MM.1S (cell line): ENCODE measurements at regions not wholly inside any gene's neighbourhood (a gene's known extent, or its start where the extent isn't known, plus 50 kb on each side); places are given as distances from the start of the nearest gene placed in this dataset.

Experiments
- DNase-seq: peaks from one replicate; pipeline ENCODE4 v3.0.0-alpha.2; 2015
- H2AFZ ChIP-seq: fragments of 300-600 bp; sonication (generic); 2 replicates; pipeline ENCODE4 v1.6.0; 2016; ENCODE audit warnings: antibody characterized with exemption, low read length
- H3F3A ChIP-seq: fragments of 300-600 bp; sonication (generic); 2 replicates; pipeline ENCODE4 v1.6.1; 2016; ENCODE audit warnings: mild to moderate bottlenecking, antibody characterized with exemption, low read length, moderate library complexity, mixed read lengths; ENCODE audit not compliant: insufficient read depth
- H3K27ac ChIP-seq: fragments of 300-600 bp; sonication (generic); 2 replicates; pipeline ENCODE4 v1.5.1; 2016; ENCODE audit warnings: mild to moderate bottlenecking, low read length
- H3K27me3 ChIP-seq: fragments of 300-600 bp; sonication (generic); replicated peaks from 2 replicates; pipeline ENCODE4 v1.6.0; 2016; ENCODE audit warnings: low read length; ENCODE audit not compliant: insufficient read depth
- H3K36me3 ChIP-seq: fragments of 300-600 bp; sonication (generic); replicated peaks from 2 replicates; pipeline ENCODE4 v1.6.1; 2016; ENCODE audit warnings: mild to moderate bottlenecking, low read length, mixed read lengths; ENCODE audit not compliant: insufficient read depth
- H3K4me1 ChIP-seq: fragments of 300-600 bp; sonication (generic); 2 replicates; pipeline ENCODE4 v1.6.1; 2016; ENCODE audit warnings: low read length, mixed read lengths
- H3K4me2 ChIP-seq: fragments of 300-600 bp; sonication (generic); 2 replicates; pipeline ENCODE4 v1.6.0; 2016; ENCODE audit warnings: low read depth, low read length
- H3K4me3 ChIP-seq: fragments of 300-600 bp; sonication (generic); 2 replicates; pipeline ENCODE4 v1.5.1; 2016; ENCODE audit warnings: low read length, mixed read lengths
- H3K79me2 ChIP-seq: fragments of 300-600 bp; sonication (generic); 2 replicates; pipeline ENCODE4 v1.6.1; 2016; ENCODE audit warnings: mixed run types, low read length, mixed read lengths
- H3K9ac ChIP-seq: fragments of 300-600 bp; sonication (generic); 2 replicates; pipeline ENCODE4 v1.6.1; 2016; ENCODE audit warnings: low read length, mixed read lengths
- H3K9me2 ChIP-seq: fragments of 300-600 bp; sonication (generic); replicated peaks from 2 replicates; pipeline ENCODE4 v1.6.1; 2016; ENCODE audit warnings: mild to moderate bottlenecking, low read length, mixed read lengths; ENCODE audit not compliant: insufficient read depth
- H3K9me3 ChIP-seq: fragments of 300-600 bp; sonication (generic); replicated peaks from 2 replicates; pipeline ENCODE4 v1.6.1; 2016; ENCODE audit warnings: mild to moderate bottlenecking, low read length, mixed read lengths; ENCODE audit not compliant: insufficient read depth
- H4K20me1 ChIP-seq: fragments of 300-600 bp; sonication (generic); 2 replicates; pipeline ENCODE4 v1.6.1; 2016; ENCODE audit warnings: mild to moderate bottlenecking, low read length, moderate library complexity, mixed read lengths; ENCODE audit not compliant: insufficient read depth
- CTCF ChIP-seq: fragments of 300-600 bp; sonication (generic); IDR thresholded peaks from 2 replicates; pipeline ENCODE4 v1.5.1; 2016; ENCODE audit warnings: antibody characterized with exemption, low read length, mixed read lengths
- EZH2 ChIP-seq: fragments of 300-600 bp; sonication (generic); optimal IDR thresholded peaks from 2 replicates; pipeline ENCODE3; 2017; ENCODE audit warnings: low read depth, mild to moderate bottlenecking, antibody characterized with exemption, low read length, mixed read lengths
- EZH2phosphoT487 ChIP-seq: fragments of 300-600 bp; sonication (generic); IDR thresholded peaks from 2 replicates; pipeline ENCODE4 v1.6.1; 2018; ENCODE audit warnings: antibody characterized with exemption, low read length

- no peaks in the 10 kb centered on the region for H3K79me2 ChIP-seq
- H3K36me3 ChIP-seq, result no peaks in the 10 kb centered on the region
- peak overlapping the region; percentile 5; the same call in 1 of the 2 replicates for H3K9ac ChIP-seq
- H3K4me1 ChIP-seq, result peaks cover 19% of the 10 kb centered on the region
- peak overlapping the region; percentile 64 for H3K27ac ChIP-seq
- DNase-seq, result peak; percentile 90
- H3K9me3 ChIP-seq, result no peaks in the 10 kb centered on the region
- peaks cover 16% of the 10 kb centered on the region for H3F3A ChIP-seq
- no peaks in the 10 kb centered on the region; the same call in 1 of the 2 replicates for H3K27me3 ChIP-seq
- no peaks in the 10 kb centered on the region for H4K20me1 ChIP-seq
- TF ChIP-seq CTCF (no peak), EZH2 (no peak), EZH2phosphoT487 (no peak)
- no peaks in the 10 kb centered on the region for H3K9me2 ChIP-seq
- H3K4me2 ChIP-seq, result peak overlapping the region; percentile 50
- H2AFZ ChIP-seq, result no peak overlapping the region
- H3K4me3 ChIP-seq, result no peak overlapping the region
These were observed 88.2 kb downstream of the NOG start for GRCh38 chr17:56681561-56682266.

- H2AFZ ChIP-seq, result no peak overlapping the region
- H3K27ac ChIP-seq, result no peak overlapping the region
- no peak overlapping the region for H3K9ac ChIP-seq
- H4K20me1 ChIP-seq, result no peaks in the 10 kb centered on the region
- H3K36me3 ChIP-seq, result no peaks in the 10 kb centered on the region
- no peak overlapping the region for H3K4me2 ChIP-seq
- H3F3A ChIP-seq, result no peaks in the 10 kb centered on the region
- H3K4me3 ChIP-seq, result no peak overlapping the region
- H3K4me1 ChIP-seq, result no peaks in the 10 kb centered on the region
- no peaks in the 10 kb centered on the region for H3K79me2 ChIP-seq
- no peaks in the 10 kb centered on the region for H3K9me3 ChIP-seq
- TF ChIP-seq EZH2phosphoT487 (no peak), CTCF (no peak), EZH2 (no peak)
- no peaks in the 10 kb centered on the region for H3K27me3 ChIP-seq
- no peaks in the 10 kb centered on the region for H3K9me2 ChIP-seq
- no peak for DNase-seq
These were observed 94.7 kb downstream of the NOG start for GRCh38 chr17:56688151-56688550.

GRCh38 chr17:56690441-56691291 is 97.2 kb downstream of the NOG start:
- no peak overlapping the region for H2AFZ ChIP-seq
- no peaks in the 10 kb centered on the region for H3K36me3 ChIP-seq
- no peaks in the 10 kb centered on the region for H3K27me3 ChIP-seq
- no peaks in the 10 kb centered on the region for H3K9me3 ChIP-seq
- no peak overlapping the region for H3K27ac ChIP-seq
- H3K9me2 ChIP-seq, result no peaks in the 10 kb centered on the region
- no peak overlapping the region for H3K9ac ChIP-seq
- TF ChIP-seq EZH2phosphoT487 (no peak), EZH2 (no peak), CTCF (no peak)
- H3K79me2 ChIP-seq, result no peaks in the 10 kb centered on the region
- no peak overlapping the region for H3K4me2 ChIP-seq
- DNase-seq, result no peak
- no peaks in the 10 kb centered on the region for H3F3A ChIP-seq
- H4K20me1 ChIP-seq, result no peaks in the 10 kb centered on the region
- H3K4me1 ChIP-seq, result no peaks in the 10 kb centered on the region
- H3K4me3 ChIP-seq, result no peak overlapping the region
